Calu3 (cell line): ENCODE measurements at regions not wholly inside any gene's neighbourhood (a gene's known extent, or its start where the extent isn't known, plus 50 kb on each side); places are given as distances from the start of the nearest gene placed in this dataset.

Source experiments
- BruUV-seq: library from RNA; stranded (reverse); fragments of 400-500 nt; replicated peaks from 2 replicates; lab custom pipeline; 2021; lab: Mats Ljungman, UMichigan
- CTCF ChIA-PET: fragments of 300-600 bp; sonication (Branson Sonifier 250); formaldehyde crosslinking; loops from one replicate; lab custom pipeline; 2022; ENCODE audit warnings: antibody characterized with exemption; lab: Charles Lee
- DNase-seq: peaks from one replicate; pipeline ENCODE4 v3.0.0; 2022
- H3K27ac Mint-ChIP-seq: one replicate; pipeline ENCODE4 v1.8.0; 2022; ENCODE audit warnings: mixed read lengths; ENCODE audit not compliant: unreplicated experiment
- H3K27me3 Mint-ChIP-seq: one replicate; pipeline ENCODE4 v1.8.0; 2022; ENCODE audit warnings: mixed read lengths; ENCODE audit not compliant: unreplicated experiment
- H3K36me3 Mint-ChIP-seq: one replicate; pipeline ENCODE4 v1.8.0; 2022; ENCODE audit warnings: mild to moderate bottlenecking, moderate library complexity, mixed read lengths; ENCODE audit not compliant: insufficient read depth, unreplicated experiment
- H3K4me1 Mint-ChIP-seq: one replicate; pipeline ENCODE4 v1.8.0; 2022; ENCODE audit warnings: mild to moderate bottlenecking, low read depth, mixed read lengths; ENCODE audit not compliant: unreplicated experiment
- H3K4me3 Mint-ChIP-seq: one replicate; pipeline ENCODE4 v1.8.0; 2022; ENCODE audit warnings: mild to moderate bottlenecking, low read depth, moderate library complexity, mixed read lengths; ENCODE audit not compliant: unreplicated experiment
- H3K9me3 Mint-ChIP-seq: one replicate; pipeline ENCODE4 v1.8.0; 2022; ENCODE audit warnings: low read depth, mixed read lengths; ENCODE audit not compliant: unreplicated experiment
- CTCF ChIP-seq: fragments of 200-600 bp; IDR thresholded peaks from one replicate; pipeline ENCODE4 v1.8.0; 2022; ENCODE audit warnings: antibody characterized with exemption; ENCODE audit not compliant: unreplicated experiment
- intact Hi-C: fragments of 100-400 bp; cut with micrococcal nuclease; formaldehyde crosslinking; loops from one replicate; pipeline ENCODE4 v1.10.0; 2022; ENCODE audit not compliant: unreplicated experiment

- no peaks in the 10 kb centered on the region for H3K36me3 Mint-ChIP-seq
- CTCF ChIA-PET = no interaction called here
- no TSS peak for BruUV-seq
Measured at GRCh38 chr19:13701624-13702023, 62.7 kb upstream of the MRI1 start.

GRCh38 chr19:13700621-13701020 is 63.7 kb upstream of the MRI1 start:
- TF ChIP-seq CTCF = no peak
- Mint-ChIP-seq H3K27ac (no peak overlapping the region), H3K36me3 (no peaks in the 10 kb centered on the region), H3K27me3 (peaks cover 13% of the 10 kb centered on the region), H3K4me3 (no peak overlapping the region), H3K4me1 (no peaks in the 10 kb centered on the region), H3K9me3 (no peaks in the 10 kb centered on the region)
- DNase-seq = no peak
- intact Hi-C loops = no loop called here
- CTCF ChIA-PET = no interaction called here
- BruUV-seq = no TSS peak

More at GRCh38 chr19:13701624-13702023, 62.7 kb upstream of the MRI1 start:
- H3K4me3 Mint-ChIP-seq = no peak overlapping the region
- intact Hi-C loops = no loop called here
- peaks cover 13% of the 10 kb centered on the region for H3K27me3 Mint-ChIP-seq
- H3K9me3 Mint-ChIP-seq = no peaks in the 10 kb centered on the region
- DNase-seq = no peak
- no peak for TF ChIP-seq CTCF
- no peak overlapping the region for H3K27ac Mint-ChIP-seq
- H3K4me1 Mint-ChIP-seq = no peaks in the 10 kb centered on the region

- Mint-ChIP-seq H3K4me3 (no peak overlapping the region), H3K27ac (no peak overlapping the region), H3K36me3 (no peaks in the 10 kb centered on the region), H3K4me1 (no peaks in the 10 kb centered on the region), H3K27me3 (peaks cover 13% of the 10 kb centered on the region), H3K9me3 (no peaks in the 10 kb centered on the region)
- CTCF ChIA-PET = no interaction called here
- intact Hi-C loops = no loop called here
- TF ChIP-seq CTCF = no peak
- no peak for DNase-seq
- no TSS peak for BruUV-seq
Measured at GRCh38 chr19:13699786-13700185, 64.5 kb upstream of the MRI1 start.

GRCh38 chr19:13696839-13697238 is 67.5 kb upstream of the MRI1 start:
- H3K9me3 Mint-ChIP-seq = no peaks in the 10 kb centered on the region
- H3K4me1 Mint-ChIP-seq = no peaks in the 10 kb centered on the region
- H3K36me3 Mint-ChIP-seq = no peaks in the 10 kb centered on the region
- no peak for TF ChIP-seq CTCF
- CTCF ChIA-PET = interaction anchor here (0.6 kb wide), 1 partner anchor 34 kb away, joined by 3 read pairs; no protein-coding TSS in a partner anchor
- peaks cover 13% of the 10 kb centered on the region for H3K27me3 Mint-ChIP-seq
- BruUV-seq = no TSS peak
- H3K27ac Mint-ChIP-seq = no peak overlapping the region
- H3K4me3 Mint-ChIP-seq = no peak overlapping the region
- intact Hi-C loops = no loop called here
- no peak for DNase-seq
